ENCODE measurements at regions not wholly inside any gene's neighbourhood (a gene's known extent, or its start where the extent isn't known, plus 50 kb on each side); places are given as distances from the start of the nearest gene placed in this dataset.
"Not testable (repeated sequence)": the region's sequence is repeated elsewhere in the genome, so short reads cannot be mapped to it uniquely, and the experiment has no call there.

DNA sequence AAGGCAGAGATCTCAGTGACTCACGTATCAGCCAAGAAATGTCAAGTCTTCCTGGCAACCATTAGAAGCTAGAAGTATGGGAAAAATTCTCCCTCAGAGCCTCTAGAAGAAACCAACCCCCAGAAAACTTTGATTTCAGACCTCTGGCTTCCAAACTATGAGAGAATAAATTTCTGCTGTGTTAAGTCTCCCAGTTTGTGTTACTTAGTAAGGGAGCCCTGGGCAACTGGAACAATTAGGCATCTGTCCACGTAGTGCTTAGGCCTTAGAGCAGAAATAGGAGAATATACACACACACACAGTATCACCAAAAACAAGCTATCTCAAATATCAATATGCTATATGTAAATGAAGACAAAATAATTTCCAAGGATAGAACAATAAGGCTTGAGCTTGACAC, 894.8 kb upstream of the CDH10 start:
- DNase-seq (no peak), ATAC-seq (no peak)
- no peaks in the 10 kb centered on the region for H3K4me1 Mint-ChIP-seq
- no peak overlapping the region for H3K27ac Mint-ChIP-seq
- H3K4me3 Mint-ChIP-seq = no peak overlapping the region
- peaks cover 2 to 3% of the 10 kb centered on the region in 2 donors for H3K9me3 Mint-ChIP-seq
- no peaks in the 10 kb centered on the region for H3K27me3 Mint-ChIP-seq

DNA sequence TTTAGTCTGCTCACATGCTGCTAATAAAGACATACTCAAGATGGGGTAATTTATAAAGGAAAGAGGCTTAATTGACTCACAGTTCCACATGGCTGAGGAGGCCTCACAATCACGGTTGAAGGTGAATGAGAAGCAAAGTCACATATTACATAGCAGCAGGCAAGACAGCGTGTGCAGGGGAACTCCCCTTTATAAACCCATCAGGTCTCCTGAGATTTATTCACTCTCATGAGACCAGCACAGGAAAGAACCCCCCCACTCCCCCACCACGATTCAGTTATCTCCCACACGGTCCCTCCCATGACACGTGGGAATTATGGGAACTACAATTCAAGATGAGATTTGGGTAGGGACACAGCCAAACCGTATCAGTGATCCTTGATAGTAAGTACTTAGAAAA, 891.7 kb upstream of the CDH10 start:
- ATAC-seq, H3K4me1 Mint-ChIP-seq, H3K27ac Mint-ChIP-seq, H3K27me3 Mint-ChIP-seq, H3K9me3 Mint-ChIP-seq, H3K4me3 Mint-ChIP-seq, DNase-seq: not testable (repeated sequence)

DNA sequence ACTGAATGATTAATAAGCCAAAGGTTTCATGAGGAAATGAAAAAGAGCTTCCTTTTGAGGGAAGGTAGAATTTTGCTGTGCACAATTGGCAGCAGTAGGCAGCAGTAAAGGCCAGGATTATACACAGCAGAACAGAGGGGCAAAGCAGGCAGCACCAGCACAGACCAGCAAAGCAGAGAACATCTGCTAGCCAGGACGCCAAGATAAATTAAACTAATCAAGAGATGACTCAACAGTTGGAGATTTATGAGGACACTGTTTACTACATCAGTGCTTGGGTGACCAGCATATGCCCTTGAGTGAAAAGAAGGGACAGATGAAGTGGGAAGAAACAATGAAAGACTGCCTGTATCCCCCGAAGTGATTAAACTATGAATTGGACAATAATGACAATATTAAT, 871.4 kb upstream of the CDH10 start:
- DNase-seq = no peak
- H3K27me3 Mint-ChIP-seq = no peaks in the 10 kb centered on the region
- H3K9me3 Mint-ChIP-seq = peaks cover 7 to 26% of the 10 kb centered on the region in 2 donors
- H3K4me1 Mint-ChIP-seq = no peaks in the 10 kb centered on the region
- no peak overlapping the region for H3K4me3 Mint-ChIP-seq
- H3K27ac Mint-ChIP-seq = no peak overlapping the region
- ATAC-seq = no peak

DNA sequence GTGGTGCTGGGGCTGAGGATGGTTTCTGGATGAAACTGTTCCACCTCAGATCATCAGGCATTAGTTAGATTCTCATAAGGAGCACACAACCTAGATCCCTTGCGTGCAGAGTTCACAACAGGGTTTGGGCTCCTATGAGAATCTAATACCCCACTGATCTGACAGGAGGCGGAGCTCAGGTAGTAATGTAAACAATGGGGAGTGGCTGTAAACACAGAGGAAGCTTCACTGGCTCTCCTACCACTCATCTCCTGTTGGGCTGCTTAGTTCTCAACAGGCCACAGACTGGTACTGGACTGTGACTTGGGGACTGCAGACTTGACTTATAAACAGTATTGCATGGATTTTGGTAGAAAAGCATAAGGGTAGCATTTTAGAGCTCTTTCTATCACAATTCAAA, 870.7 kb upstream of the CDH10 start:
- DNase-seq (no peak), ATAC-seq (no peak)
- H3K4me1 Mint-ChIP-seq = no peaks in the 10 kb centered on the region
- H3K27me3 Mint-ChIP-seq = no peaks in the 10 kb centered on the region
- no peak overlapping the region for H3K27ac Mint-ChIP-seq
- H3K9me3 Mint-ChIP-seq = peaks cover 7 to 20% of the 10 kb centered on the region in 2 donors
- no peak overlapping the region for H3K4me3 Mint-ChIP-seq

DNA sequence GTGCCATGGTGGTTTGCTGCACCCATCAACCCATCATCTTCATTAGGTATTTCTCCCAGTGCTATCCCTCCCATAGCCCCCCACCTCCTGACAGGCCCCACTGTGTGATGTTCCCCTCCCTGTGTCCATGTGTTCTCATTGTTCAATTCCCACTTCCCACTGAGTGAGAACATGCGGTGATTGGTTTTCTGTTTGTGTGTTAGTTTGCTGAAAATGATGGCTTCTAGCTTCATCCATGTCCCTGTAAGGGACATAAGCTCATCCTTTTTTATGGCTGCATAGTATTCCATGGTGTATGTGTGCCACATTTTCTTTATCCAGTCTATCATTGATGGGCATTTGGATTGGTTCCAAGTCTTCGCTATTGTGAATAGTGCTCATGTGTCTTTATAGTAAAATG, 865.9 kb upstream of the CDH10 start:
- not testable (repeated sequence) for H3K9me3 Mint-ChIP-seq, ATAC-seq, DNase-seq, H3K4me3 Mint-ChIP-seq, H3K27ac Mint-ChIP-seq, H3K27me3 Mint-ChIP-seq, H3K4me1 Mint-ChIP-seq

DNA sequence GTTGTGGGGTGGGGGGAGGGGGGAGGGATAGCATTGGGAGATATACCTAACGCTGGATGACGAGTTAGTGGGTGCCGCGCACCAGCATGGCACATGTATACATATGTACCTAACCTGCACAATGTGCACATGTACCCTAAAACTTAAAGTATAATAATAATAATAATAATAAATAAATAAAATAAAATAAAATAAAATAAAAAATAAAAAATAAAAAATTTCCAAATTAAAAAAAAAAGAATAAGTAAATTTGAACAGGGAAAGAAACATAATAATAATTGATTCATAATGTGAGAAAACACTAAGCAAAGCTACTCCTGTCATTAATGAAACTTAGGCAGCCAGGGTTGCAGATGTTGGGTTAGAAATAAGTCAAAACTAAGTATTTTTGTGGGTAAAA, 863.2 kb upstream of the CDH10 start:
- peaks cover 8 to 12% of the 10 kb centered on the region in 2 donors for H3K9me3 Mint-ChIP-seq
- not testable (repeated sequence) for H3K4me1 Mint-ChIP-seq, H3K4me3 Mint-ChIP-seq, H3K27ac Mint-ChIP-seq, ATAC-seq, DNase-seq, H3K27me3 Mint-ChIP-seq

DNA sequence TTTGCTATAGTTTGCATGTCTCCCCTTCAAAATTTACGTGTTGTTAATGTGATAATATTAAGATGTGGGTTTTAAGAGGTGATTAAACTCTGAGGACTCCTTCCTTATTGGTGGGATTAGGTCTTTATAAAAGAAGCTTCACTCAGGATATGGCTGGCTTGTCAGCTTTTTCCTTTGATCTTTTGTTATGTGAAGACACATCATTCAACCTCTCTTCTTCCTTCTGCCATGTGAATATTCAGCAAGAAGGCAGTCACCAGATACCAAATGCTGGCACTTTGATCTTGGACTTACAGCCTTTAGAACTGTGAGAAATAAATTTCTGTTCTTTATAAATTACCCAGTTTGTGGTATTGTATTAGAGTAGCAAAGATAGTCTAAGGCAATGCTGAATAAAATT, 855.9 kb upstream of the CDH10 start:
- ATAC-seq = no peak
- DNase-seq = no peak
- Mint-ChIP-seq H3K9me3 (peaks cover 13 to 19% of the 10 kb centered on the region in 2 donors), H3K4me1 (no peaks in the 10 kb centered on the region), H3K4me3 (no peak overlapping the region), H3K27ac (no peak overlapping the region), H3K27me3 (no peaks in the 10 kb centered on the region)

DNA sequence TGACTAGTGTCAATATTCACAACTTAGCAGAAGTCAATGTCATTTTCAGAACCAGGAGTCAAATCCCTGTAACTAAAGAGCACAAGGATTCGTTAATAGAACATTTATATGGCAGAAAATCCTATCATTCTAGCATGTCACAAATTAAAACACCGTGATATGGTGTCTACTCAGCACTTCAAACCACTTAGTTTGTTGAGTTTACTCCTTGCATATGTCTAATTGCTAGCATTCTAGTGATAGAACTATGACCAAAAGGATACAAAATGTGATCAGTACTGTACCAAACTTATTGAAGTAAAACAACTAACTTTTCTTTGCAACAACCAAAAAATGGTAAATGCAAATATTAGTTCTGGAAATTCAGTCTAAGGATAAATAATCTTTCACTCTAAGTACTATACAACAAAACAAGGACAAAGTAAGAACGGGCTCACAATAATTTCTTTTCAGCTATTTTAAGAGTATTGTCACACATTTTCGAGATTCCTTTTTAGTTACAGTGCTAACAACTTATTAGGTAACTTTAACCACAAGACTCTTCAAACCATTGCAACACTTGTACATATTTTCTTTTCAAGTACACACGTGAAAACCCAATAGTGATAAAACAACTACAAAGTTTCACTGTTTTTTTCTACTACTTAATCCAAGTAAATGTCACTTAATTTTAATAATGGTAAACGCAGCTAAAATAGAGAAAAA, 845.2 kb upstream of the CDH10 start:
- Mint-ChIP-seq H3K4me3 (no peak overlapping the region), H3K27me3 (no peaks in the 10 kb centered on the region), H3K9me3 (peaks cover 8 to 13% of the 10 kb centered on the region in 2 donors), H3K27ac (no peak overlapping the region), H3K4me1 (no peaks in the 10 kb centered on the region)
- DNase-seq = no peak
- ATAC-seq = no peak

DNA sequence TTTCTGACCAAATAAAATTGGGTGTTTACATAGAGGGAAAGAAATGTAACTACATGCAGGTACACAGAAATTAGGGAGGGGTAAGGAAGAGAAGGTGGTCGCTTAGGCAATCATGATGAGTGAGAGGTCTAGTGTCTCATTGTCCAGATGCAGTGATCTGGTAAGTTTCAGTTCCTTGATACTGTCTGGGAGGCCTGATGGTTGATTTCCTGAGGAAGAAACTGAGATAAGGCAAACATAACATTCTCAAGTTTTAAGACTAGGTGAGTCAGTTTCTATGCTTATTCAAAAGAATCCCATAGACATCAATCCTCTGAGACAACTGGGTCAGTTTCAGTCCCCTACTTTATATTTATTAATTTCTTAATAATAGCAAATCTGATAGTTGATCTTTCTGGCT, 843.3 kb upstream of the CDH10 start:
- H3K4me3 Mint-ChIP-seq = no peak overlapping the region
- H3K9me3 Mint-ChIP-seq = peaks cover 12 to 13% of the 10 kb centered on the region in 2 donors
- H3K27me3 Mint-ChIP-seq = no peaks in the 10 kb centered on the region
- H3K27ac Mint-ChIP-seq = no peak overlapping the region
- ATAC-seq (no peak), DNase-seq (no peak)
- H3K4me1 Mint-ChIP-seq = no peaks in the 10 kb centered on the region

DNA sequence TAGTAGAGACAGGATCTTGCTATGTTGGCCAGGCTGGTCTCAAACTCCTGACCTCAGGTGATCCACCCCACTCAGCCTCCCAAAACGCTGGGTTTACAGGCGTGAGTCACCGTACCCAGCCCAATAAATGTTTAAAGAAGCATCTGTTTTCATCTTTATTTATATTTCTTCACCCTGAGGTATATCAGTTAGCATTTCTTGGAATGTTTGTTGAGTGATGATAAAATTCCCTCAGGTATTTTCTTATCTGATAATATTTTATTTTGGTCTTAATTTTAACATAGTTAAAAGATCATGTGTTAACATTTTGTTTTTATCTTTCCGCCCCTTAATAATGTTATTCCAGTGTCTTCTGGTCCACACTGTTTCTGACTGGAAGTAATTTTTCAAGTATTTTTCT, 839.6 kb upstream of the CDH10 start:
- DNase-seq (no peak), ATAC-seq (no peak)
- Mint-ChIP-seq H3K27me3 (no peaks in the 10 kb centered on the region), H3K9me3 (peaks cover 13 to 17% of the 10 kb centered on the region in 2 donors), H3K4me1 (no peaks in the 10 kb centered on the region), H3K27ac (no peak overlapping the region), H3K4me3 (no peak overlapping the region)

DNA sequence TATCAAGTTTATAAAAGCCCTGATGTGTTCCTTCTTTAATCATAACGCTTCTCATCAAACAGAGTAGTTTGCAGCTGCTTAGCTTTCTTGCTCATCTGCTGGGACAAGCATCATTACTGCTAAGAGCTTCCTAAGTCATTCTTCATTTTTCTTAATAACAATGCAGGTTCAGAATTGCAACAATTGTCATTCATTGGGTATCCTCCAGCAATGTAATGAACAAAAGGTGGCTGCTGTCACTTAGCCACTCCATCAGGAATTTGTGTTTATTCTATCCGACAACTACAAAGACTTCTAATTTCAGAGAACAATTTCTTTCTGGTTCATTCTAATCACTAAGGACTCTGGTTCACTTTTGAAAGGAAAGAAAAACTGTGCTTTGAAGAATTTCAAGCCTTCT, 836.7 kb upstream of the CDH10 start:
- no peak overlapping the region for H3K27ac Mint-ChIP-seq
- H3K4me1 Mint-ChIP-seq = no peaks in the 10 kb centered on the region
- ATAC-seq = no peak
- peaks cover 0 to 8% of the 10 kb centered on the region in 2 donors for H3K9me3 Mint-ChIP-seq
- no peak for DNase-seq
- no peaks in the 10 kb centered on the region for H3K27me3 Mint-ChIP-seq
- no peak overlapping the region for H3K4me3 Mint-ChIP-seq

DNA sequence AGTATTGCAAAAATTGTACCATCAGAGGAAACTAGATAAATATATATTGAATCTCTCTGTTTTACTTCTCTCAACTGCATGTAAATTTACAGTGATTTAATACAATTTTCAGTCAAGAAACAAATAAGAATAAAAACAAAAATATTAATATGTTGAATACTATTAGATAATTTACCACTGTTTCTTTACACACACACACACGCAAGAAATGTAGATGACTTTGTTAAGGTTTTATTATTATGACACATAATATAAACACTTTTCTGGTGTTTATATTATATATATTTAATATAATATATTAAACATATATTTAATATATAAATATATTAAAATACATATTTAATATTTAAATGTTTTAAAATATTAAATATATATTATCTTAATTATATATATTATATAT, 814.3 kb upstream of the CDH10 start:
- Mint-ChIP-seq H3K27me3 (no peaks in the 10 kb centered on the region), H3K4me1 (no peaks in the 10 kb centered on the region), H3K9me3 (peaks cover 14 to 30% of the 10 kb centered on the region in 2 donors), H3K27ac (no peak overlapping the region), H3K4me3 (no peak overlapping the region)
- ATAC-seq = no peak
- no peak for DNase-seq

DNA sequence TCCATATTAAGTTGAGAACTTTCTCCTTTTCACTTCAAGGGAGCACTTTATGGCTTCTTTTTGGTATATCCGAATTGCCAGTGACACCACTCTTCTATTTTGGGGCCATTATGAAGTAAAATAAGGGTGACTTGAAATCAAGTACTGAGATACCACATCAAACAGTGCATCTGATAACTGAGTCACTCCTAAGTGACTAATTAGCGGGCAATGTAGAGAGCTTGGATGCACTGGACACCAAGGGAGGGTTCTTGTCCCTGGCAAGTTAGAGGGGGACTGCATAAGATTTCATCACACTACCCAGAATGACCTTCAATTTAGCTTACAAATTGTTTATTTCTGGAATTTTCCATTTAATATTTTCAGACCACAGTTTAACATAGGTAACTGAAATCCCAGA, 813.9 kb upstream of the CDH10 start:
- no peaks in the 10 kb centered on the region for H3K27me3 Mint-ChIP-seq
- H3K9me3 Mint-ChIP-seq = peaks cover 9 to 25% of the 10 kb centered on the region in 2 donors
- peak; percentile 53 for ATAC-seq
- H3K4me3 Mint-ChIP-seq = no peak overlapping the region
- H3K27ac Mint-ChIP-seq = peak overlapping the region in 1 of 2 donors; percentile 44
- DNase-seq = no peak
- no peaks in the 10 kb centered on the region for H3K4me1 Mint-ChIP-seq

DNA sequence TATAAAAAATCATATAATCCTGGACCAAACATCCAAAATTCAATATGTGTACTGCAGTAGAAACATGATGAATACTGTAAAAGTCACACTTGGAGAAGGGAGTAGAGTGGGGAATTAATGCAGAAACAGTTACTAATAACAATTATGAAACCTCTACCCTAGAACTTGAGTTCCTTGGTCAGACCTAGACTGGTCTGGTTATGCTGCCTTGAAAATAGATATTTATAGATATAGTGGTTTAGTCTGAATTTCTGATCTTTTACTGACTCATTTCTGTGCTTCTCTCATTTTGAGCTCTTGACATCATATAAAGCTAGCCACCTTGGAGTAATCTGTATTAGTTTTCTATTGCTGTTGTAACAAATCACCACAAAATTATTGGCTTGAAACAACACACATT, 808.7 kb upstream of the CDH10 start:
- Mint-ChIP-seq H3K27me3 (no peaks in the 10 kb centered on the region), H3K27ac (no peak overlapping the region), H3K4me3 (no peak overlapping the region), H3K4me1 (no peaks in the 10 kb centered on the region), H3K9me3 (peaks cover 4 to 18% of the 10 kb centered on the region in 2 donors)
- ATAC-seq (no peak), DNase-seq (no peak)

DNA sequence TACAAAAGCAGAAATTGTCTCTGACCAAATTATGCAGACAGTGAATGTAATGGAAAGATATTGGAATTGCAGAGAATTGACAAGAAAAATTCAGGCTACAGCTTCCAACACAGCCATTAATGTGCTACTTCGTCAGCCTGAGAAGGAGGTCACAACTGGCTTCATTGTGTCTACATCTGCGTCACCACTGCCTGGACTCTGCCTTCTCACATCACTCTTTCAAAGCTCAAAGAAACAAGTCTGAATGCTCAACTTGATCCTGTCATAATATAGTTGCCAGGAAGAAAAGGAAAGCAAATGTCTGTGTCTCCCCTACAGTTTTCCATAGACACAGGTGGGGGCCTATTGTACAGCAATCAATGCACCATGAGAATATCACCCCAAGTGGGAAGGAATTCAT, 806.5 kb upstream of the CDH10 start:
- H3K27me3 Mint-ChIP-seq = no peaks in the 10 kb centered on the region
- no peak overlapping the region for H3K4me3 Mint-ChIP-seq
- DNase-seq (no peak), ATAC-seq (no peak)
- H3K4me1 Mint-ChIP-seq = no peaks in the 10 kb centered on the region
- H3K9me3 Mint-ChIP-seq = peaks cover 4 to 15% of the 10 kb centered on the region in 2 donors
- no peak overlapping the region for H3K27ac Mint-ChIP-seq

DNA sequence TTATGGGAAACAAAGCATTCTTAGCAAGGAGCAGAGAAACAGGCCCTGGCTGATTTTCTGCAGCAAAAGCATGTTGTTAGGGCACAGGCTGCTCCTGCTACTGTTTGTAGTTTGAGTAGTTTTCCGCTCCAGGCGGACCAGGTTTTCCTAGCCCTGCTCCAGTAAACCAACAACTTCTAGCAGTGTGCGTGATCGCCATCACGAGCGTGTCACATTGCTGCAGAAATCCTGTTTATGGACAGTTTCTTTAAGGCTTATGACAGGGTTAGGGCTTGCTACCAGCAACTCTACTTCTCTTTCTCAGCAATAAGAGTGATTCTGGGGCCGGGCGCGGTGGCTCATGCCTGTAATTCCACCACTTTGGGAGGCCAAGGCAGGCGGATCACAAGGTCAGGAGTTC, 803.9 kb upstream of the CDH10 start:
- H3K4me3 Mint-ChIP-seq = no peak overlapping the region
- DNase-seq = no peak
- peaks cover 14% of the 10 kb centered on the region in 2 donors for H3K9me3 Mint-ChIP-seq
- no peaks in the 10 kb centered on the region for H3K4me1 Mint-ChIP-seq
- ATAC-seq = no peak
- H3K27ac Mint-ChIP-seq = no peak overlapping the region
- no peaks in the 10 kb centered on the region for H3K27me3 Mint-ChIP-seq

DNA sequence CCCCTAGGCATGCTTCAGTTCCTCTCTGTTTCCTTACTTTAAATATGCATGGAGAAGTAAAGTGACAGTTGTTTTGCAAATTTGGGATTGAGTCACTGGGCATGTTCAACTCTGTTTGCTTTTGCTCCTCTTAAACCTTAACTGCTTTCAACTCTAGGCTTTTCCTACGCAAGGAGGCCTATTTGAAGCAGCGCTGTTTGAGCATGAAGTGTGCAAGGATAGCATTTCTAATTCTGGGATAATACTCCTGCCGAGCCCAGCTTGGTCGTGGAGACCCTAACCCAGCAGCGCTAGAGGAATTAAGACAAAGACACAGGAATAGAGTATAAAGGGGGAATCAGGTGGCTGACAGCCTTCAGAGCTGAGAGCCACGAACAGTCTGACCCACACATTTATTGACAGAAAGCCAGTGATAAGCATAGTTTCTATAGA, 803.4 kb upstream of the CDH10 start:
- no peak for DNase-seq
- H3K4me3 Mint-ChIP-seq = no peak overlapping the region
- no peak for ATAC-seq
- H3K27me3 Mint-ChIP-seq = no peaks in the 10 kb centered on the region
- H3K4me1 Mint-ChIP-seq = no peaks in the 10 kb centered on the region
- peaks cover 14% of the 10 kb centered on the region in 2 donors for H3K9me3 Mint-ChIP-seq
- H3K27ac Mint-ChIP-seq = no peak overlapping the region
